ENCODE measurements at regions not wholly inside any gene's neighbourhood (a gene's known extent, or its start where the extent isn't known, plus 50 kb on each side); places are given as distances from the start of the nearest gene placed in this dataset.
"Not testable (repeated sequence)": the region's sequence is repeated elsewhere in the genome, so short reads cannot be mapped to it uniquely, and the experiment has no call there.

- not testable (repeated sequence) for TF ChIP-seq CTCF (optimal IDR thresholded peaks at IDR 0.05 in 1 of 3, IDR thresholded peaks at IDR 0.05 in 1 of 3, conservative IDR thresholded peaks at IDR 0.05 in 1 of 3; ENCODE audit: extremely low read depth in 1 of 3, insufficient read depth in 2 of 3, low read length in 3 of 3); EZH2 (IDR thresholded peaks at IDR 0.05; ENCODE audit: low read length)
Measured at GRCh38 chr4:128646893-128647292, 162.6 kb upstream of the JADE1 start.

Measured in keratinocyte (primary cell).